Medulla oblongata (tissue), 1 donor: ENCODE measurements at regions not wholly inside any gene's neighbourhood (a gene's known extent, or its start where the extent isn't known, plus 50 kb on each side); places are given as distances from the start of the nearest gene placed in this dataset.
"Not testable (repeated sequence)": the region's sequence is repeated elsewhere in the genome, so short reads cannot be mapped to it uniquely, and the experiment has no call there.

ENCODE experiments used
- DNase-seq: peaks from one replicate; pipeline ENCODE4 v3.0.0-alpha.2; 2015; ENCODE audit errors: extremely low spot score

DNA sequence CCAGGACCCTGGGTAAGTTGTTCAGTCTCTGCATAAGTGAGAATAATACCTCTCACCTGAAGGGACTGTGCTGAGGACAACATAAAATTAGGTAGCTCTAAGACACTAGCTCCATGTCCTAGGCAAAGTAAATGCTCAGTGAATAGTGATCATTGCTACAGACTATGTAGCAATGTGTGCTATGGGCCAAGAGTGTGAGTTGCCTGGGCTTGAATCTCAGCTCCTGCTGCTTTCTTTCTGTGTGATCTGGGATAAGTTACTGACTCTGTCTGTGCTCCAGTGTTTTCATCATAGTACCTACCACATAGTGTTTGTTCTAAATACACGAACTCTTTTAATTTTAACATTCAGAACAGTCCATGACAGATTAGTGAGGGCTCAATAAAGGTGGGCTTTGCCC is 81.1 kb upstream of the MFGE8 start:
- no peak for DNase-seq

DNA sequence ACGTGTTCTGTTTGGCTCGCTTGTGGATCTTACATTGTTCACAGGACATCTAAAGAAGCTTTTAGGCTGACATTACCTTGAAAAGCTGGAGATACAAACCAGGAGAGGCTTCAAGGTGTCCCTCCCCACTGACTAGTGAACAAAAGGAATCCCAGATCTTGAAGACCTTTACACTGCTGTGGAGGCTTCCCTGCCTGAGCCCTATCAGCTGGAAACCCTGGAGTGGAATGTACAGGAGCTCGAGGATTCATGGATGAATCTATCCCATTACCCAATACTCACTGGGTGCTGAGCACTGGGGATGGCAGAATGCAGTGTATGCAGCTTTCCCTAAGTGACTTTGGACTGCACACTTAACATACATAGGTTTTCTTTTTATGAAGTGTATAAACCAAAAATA is 82.3 kb upstream of the MFGE8 start:
- no peak for DNase-seq

GRCh38 chr15:88997531-88997930 is 84.4 kb upstream of the MFGE8 start:
- DNase-seq = no peak

DNA sequence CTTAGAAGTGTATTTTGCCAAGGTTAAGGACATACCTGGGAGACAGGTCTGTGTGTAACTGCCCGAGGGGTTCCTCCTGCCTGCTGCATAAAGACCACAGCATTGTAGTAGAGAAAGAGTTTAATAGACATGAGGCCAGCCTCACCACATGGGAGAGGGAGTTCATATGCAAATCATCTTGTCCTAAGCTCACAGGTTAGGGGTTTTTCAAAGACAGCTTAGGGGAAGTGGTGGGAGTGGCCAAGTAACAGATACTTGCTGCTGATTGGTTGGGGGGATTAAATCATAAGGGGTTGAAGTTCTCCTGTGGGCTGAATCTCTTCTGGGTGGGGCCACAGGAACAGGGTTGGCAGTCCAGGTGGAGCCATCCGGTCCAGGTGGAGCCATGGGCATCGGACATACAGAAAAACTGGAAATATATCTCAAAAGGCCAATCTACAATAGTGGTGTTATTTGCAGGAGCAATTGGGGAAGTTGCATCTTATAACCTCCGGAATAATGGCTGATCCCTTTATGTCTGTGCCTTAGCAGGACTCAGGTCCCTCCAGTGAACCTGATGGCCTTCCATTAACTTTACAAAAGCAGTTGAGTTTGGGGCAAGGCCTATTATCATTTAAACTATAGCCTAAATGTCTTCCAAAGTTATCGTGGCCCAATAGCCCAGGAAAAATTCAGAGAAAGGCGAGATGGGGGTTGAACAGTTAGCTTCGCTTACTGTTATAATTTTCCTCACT is 86.0 kb upstream of the MFGE8 start:
- no peak for DNase-seq

- not testable (repeated sequence) for DNase-seq
These were observed 86.5 kb upstream of the ABHD2 start for GRCh38 chr15:89001708-89002275.

GRCh38 chr15:89002281-89002761 is 85.9 kb upstream of the ABHD2 start:
- no peak for DNase-seq

GRCh38 chr15:89002830-89003229 is 85.4 kb upstream of the ABHD2 start:
- DNase-seq = no peak

DNA sequence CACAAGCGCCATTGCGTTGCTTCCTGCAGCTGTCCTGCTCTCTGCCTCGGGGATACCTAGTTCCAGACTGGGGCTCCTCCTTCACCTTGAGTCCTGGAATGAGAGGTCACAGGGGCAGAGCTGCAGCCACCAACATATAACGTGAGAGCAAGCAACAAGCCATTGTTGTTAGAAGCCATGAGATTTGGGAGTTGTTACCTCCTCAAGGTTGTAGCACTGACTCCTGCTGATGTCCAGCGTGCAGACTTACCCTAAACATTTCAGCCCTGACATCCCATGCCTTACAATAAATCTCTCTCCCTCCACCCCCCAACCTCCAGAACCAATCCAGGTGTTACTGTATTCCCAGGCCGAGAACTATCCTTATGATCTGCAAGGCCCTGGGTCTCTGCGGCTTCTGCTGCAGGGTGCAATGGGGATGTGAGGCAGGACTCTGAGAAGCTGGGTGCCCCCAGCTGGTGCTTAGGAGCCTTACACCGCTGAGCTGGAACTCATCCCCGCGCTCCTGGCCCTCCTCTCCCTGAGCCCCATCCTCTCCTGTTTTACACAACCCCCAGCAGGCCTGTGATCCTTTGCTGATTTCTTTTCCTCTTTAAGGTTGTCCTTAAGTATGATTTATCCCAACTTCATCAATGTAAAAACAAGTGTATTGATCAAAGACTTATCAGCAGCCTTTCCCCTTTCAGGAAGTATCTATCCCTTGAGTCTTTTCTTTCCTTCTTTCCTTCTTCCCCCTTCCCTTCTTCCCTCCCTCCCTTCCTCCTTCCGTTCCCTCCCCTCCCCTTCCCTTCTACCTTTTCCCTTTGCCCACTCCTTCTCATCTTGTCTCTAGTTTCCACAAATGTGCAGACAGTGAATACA is 84.2 kb upstream of the ABHD2 start:
- peak; percentile 55 for DNase-seq

DNA sequence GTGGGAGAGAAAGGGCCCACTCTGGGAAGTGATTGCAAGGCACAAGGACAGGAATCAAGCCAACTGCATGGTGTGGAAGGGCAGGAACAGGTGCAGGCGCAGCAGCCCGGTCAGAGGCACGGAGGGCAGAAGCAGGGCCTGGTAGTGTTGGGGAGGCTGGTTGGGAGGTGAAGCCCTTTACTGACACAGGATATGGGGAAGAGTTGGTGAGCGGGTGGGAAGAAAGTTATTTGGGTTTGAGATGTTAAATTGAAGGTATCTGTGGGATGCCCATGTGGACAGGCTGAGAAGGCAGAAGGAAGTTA is 83.6 kb upstream of the ABHD2 start:
- DNase-seq = no peak

- DNase-seq = not testable (repeated sequence)
These were observed 80.7 kb upstream of the ABHD2 start for GRCh38 chr15:89007527-89007926.

GRCh38 chr15:89007989-89008388 is 80.3 kb upstream of the ABHD2 start:
- no peak for DNase-seq

- no peak for DNase-seq
These were observed 79.2 kb upstream of the ABHD2 start for GRCh38 chr15:89009080-89009479.

DNA sequence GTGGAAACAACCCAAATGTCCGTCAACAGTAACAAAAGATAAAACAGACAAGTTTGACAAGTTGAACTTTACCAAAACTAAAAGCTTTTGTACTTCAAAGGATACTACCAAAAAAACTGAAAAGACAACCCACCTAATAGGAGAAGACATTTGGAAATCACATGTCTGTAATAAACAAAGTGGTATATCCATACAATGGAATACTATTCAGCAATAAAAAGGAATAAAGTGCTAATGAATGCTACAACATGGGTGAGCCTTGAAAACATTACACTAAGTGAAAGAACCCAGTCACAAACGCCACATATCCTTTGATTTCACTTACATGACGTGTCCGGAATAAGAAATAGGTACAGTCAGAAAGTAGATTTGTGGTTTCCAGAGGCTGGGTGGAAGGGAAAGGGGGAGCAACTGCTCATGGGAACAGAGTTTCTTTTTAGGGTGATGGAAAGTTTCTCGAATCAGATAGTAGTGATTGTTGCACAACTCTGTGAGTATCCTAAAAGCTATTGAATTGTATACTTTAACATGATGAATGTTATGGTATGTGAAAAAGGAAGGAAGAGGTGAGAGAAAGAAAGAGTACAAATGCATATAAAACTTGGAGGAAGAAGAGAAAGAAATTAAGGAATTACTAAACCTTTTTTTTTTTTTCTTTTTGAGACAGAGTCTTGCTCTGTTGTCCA is 72.7 kb upstream of the ABHD2 start:
- no peak for DNase-seq

GRCh38 chr15:89016549-89017041 is 71.7 kb upstream of the ABHD2 start:
- no peak for DNase-seq

DNA sequence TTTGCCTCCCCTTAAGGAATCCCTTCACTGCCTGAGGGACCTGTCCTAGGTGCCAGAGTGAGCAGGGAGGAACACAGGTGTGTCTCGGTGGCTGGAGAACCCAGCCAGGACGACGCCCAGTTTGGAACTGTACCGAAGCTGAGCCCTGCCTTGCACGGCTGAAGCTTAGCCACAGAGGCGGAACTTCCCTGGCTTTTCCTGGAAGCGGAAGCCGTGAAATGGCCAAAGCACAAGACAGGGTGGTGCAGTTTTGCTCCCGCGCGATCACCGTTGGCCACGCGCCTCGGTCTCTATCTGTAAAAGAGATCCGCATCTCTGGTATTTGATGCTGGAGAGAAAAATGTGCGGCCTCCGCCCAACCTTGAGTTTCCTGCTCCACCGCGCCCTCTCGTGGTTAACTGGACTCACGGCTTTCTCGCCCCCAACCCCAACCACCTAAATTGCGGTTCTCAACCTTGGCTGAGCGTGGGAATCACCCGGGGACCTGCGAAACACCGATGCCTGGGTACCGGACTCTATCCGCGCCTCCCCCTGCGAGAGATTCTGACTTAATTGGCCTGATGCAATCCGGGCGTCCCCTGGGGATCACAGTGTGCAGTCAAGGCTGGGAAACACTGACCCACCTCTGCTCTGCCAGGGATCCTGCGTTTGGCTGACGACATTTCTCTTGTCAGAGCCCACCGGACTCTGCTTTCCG is 70.7 kb upstream of the ABHD2 start:
- DNase-seq = peak; percentile 77

DNA sequence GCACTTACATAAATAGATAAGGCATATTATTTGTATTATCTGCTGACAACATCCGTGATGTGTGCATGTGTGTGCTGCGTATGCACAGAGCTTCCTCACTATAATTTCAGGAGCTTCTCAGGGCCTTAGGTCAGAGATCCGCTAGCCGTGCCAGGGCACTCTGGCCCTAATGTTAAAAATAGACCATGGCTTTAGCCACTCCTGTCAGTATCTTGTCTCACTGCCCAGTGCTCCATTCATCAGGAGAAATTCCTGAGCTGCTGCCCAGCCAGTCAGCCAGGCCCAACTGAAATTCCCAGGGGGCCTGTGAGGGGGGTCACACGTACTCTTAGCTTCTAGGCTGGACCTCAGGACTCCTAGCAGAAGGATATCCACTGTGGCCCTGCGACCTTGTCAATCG is 70.0 kb upstream of the ABHD2 start:
- DNase-seq = peak; percentile 66

DNA sequence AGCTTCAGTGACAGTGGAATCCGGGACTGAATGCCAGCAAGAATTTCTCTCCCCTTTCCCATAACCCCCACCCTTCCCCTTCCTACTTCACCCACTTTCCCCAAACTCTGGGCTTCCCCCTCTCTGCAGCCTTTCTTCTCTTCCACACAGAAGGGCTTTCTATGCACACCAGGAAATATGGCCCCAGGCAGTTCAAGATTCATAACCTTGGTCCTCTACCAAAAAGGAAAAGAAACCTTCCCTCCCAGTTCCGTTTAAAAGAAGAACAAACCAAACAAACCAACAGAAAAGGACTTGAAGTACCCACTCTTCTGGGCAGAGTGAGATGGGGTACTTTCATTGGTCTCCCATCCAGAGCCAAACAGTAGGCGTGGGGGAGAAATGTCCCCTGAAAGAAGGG is 68.8 kb upstream of the ABHD2 start:
- no peak for DNase-seq

- no peak for DNase-seq
These were observed 67.0 kb upstream of the ABHD2 start for GRCh38 chr15:89021224-89021623.

GRCh38 chr15:89021886-89022285 is 66.4 kb upstream of the ABHD2 start:
- DNase-seq = not testable (repeated sequence)

DNA sequence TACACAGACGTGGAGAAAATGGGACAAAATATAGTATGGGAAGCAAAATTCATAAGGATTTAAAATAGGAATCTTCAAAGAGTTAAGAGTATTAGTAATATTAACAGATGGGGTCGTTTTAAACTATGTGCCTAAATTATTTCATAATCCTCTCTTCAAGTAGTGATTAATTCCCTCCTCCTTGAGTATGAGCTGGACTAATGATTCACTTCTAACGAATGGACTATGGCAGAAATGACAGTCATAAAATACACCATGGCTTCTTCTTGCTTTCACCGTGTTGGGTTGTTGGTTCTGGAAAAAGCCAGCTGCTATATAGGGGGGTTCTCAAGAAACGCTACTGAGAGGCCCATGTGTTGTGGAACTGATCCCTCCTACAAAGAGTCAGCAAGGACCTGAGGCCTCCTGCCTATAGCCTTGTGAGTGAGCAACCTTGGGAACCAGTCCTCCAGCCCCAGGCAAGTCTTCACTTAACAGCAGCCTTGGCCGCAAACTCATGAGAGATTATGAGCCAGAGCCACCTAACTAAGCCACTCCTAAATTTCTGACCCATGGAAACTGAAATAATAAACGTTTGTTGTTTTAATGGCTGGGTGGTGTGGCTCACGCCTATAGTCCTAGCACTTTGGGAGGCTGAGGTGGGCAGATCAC is 64.8 kb upstream of the ABHD2 start:
- DNase-seq = no peak

GRCh38 chr15:89024418-89024817 is 63.8 kb upstream of the ABHD2 start:
- DNase-seq = no peak
